ENCODE measurements at regions not wholly inside any gene's neighbourhood (a gene's known extent, or its start where the extent isn't known, plus 50 kb on each side); places are given as distances from the start of the nearest gene placed in this dataset.
"Not testable (repeated sequence)": the region's sequence is repeated elsewhere in the genome, so short reads cannot be mapped to it uniquely, and the experiment has no call there.

- in situ Hi-C loops (cut with MboI; ENCODE audit: low pct_unique_long_range_greater_than_20kb, low sequenced_read_pairs); DNase-seq: not testable (repeated sequence)
These were observed 443.2 kb upstream of the ZNF722 start for GRCh38 chr7:63555226-63555994.

GRCh38 chr7:63556223-63556622 is 442.4 kb upstream of the ZNF722 start:
- in situ Hi-C loops (cut with MboI; ENCODE audit: low pct_unique_long_range_greater_than_20kb, low sequenced_read_pairs); DNase-seq: not testable (repeated sequence)

GRCh38 chr7:63559016-63559415 is 439.6 kb upstream of the ZNF722 start:
- in situ Hi-C loops (cut with MboI; ENCODE audit: low pct_unique_long_range_greater_than_20kb, low sequenced_read_pairs); DNase-seq: not testable (repeated sequence)

GRCh38 chr7:63559826-63560465 is 438.7 kb upstream of the ZNF722 start:
- DNase-seq; in situ Hi-C loops (cut with MboI; ENCODE audit: low pct_unique_long_range_greater_than_20kb, low sequenced_read_pairs): not testable (repeated sequence)

- DNase-seq; in situ Hi-C loops (cut with MboI; ENCODE audit: low pct_unique_long_range_greater_than_20kb, low sequenced_read_pairs): not testable (repeated sequence)
These were observed 436.7 kb upstream of the ZNF722 start for GRCh38 chr7:63561911-63562310.

DNA sequence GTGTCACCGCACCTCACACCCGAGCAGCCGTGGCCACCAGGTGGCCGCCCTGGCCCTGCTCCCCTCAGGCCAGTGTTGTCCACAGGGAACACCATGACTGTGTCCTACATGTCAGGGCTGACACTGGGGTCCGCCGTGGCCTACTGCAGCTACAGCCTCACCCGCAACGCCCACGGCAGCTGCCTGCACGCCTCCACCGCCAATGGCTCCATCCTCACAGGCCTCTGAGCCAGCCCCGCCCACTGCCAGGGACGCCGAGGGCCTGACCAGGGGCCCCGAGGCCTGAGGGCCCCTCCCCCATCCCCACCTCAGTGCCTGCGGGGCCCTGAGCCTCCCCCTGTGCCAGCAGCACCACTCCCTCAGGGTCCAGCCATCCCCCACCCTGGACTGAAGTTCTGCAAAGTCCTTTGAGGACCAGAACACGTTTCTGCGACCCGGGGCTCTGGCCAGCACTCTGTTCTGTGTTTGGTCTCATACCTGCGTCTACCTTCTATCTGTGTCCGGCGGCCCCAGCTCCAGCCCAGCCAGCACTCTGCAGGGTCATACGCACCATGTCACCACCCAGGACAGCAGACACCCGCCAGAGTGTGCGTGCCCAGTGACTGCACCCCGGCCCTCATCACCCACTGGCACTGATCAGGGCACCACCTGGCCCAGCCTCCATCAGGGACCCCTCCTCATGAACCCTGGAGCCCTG is 436.1 kb upstream of the ZNF722 start:
- in situ Hi-C loops (cut with MboI; ENCODE audit: low pct_unique_long_range_greater_than_20kb, low sequenced_read_pairs); DNase-seq: not testable (repeated sequence)

DNA sequence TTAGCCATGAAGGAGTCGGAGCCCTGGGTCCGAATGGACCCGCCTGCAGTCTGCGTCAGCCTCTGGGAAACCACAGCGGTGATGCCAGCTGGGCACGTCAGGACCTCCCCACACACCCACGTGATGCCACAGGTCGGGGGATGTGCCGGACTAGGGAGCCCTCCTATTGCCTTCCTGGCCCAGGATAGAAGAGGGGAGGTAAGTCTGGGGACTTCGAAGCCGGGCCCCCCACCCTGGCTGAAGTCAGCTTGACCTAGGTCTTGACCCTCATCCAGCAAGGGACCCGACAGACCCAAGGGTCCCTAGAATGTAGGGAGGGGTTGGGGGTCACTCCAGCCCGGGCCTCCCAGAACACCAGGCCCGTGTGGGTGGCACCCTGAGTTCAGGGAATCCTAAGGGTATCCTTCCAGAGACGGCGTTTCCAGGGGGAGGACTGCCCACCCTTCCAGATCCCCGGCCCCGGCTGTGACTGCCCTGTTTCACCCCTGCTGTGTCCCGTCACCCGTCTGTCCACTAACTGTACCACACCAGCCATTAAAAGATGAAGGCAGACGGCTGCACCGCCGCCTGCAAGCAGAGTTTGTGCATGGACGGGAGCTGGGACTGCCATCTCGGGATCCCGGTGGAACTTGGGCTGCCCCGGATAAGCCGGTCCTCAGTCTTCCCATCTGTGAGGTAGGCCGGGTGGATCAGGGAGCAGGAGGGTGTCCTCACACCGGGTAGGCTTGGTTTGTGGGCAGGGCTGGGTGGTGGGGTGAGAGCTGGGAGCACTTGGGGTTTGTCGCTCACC is 435.3 kb upstream of the ZNF722 start:
- DNase-seq; in situ Hi-C loops (cut with MboI; ENCODE audit: low pct_unique_long_range_greater_than_20kb, low sequenced_read_pairs): not testable (repeated sequence)

DNA sequence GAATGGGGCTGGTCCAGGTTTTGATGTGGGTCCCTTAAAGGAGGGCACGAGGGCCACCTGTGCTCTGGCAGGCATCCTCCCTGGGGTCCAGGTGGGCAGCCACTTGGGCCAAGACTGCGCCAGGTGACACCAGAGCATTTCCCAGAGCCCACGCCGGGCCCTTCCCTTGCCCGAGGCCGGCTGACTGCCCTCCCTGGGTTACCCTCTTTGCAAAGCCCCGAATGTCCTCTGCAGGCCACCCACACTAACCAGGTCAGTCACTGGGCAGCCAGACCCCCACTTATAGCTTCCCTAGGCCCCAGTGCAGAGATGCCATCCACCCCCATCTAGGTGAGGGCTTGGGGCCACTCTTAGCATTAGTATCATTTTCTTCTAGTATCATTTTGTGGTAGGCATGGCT is 433.8 kb upstream of the ZNF722 start:
- in situ Hi-C loops (cut with MboI; ENCODE audit: low pct_unique_long_range_greater_than_20kb, low sequenced_read_pairs); DNase-seq: not testable (repeated sequence)

GRCh38 chr7:63566886-63567285 is 431.8 kb upstream of the ZNF722 start:
- in situ Hi-C loops (cut with MboI; ENCODE audit: low pct_unique_long_range_greater_than_20kb, low sequenced_read_pairs); DNase-seq: not testable (repeated sequence)

- in situ Hi-C loops (cut with MboI; ENCODE audit: low pct_unique_long_range_greater_than_20kb, low sequenced_read_pairs); DNase-seq: not testable (repeated sequence)
These were observed 431.0 kb upstream of the ZNF722 start for GRCh38 chr7:63567636-63568035.

DNA sequence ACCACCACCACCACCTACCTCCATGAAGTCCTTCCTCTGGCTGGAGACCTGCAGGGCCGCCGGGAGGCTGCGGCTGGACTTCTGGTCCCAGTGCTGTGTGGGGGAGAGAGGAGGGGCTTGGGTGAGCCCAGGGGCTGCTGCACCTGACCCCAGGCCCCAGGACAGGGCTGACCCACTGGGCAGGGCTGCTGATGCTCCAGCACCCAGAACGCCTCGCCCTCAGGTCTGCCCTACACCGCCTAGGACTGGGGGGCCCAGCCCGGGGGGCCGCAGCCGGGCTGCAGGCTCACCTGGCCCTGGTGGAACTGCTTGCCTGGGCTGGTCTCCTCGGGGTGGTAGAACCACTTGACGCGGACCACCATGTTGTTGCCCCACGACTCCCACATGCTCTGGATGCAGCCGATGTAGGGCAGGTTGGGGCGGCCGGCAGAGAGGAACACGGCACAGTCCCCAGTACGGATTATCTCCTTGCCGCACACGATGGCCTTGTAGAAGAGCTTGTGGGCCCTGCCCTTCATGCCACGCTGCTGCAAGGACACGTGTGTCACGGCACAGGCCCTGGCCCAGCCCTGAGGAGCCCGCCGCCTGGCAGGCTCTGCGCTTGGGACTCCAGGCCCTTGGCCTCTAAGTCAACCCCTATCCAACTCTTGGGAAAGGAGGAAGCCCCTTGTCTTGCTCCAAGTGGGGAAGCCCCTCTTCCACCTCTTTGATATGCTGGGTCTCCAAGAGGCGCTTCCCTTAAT is 429.9 kb upstream of the ZNF722 start:
- DNase-seq; in situ Hi-C loops (cut with MboI; ENCODE audit: low pct_unique_long_range_greater_than_20kb, low sequenced_read_pairs): not testable (repeated sequence)

DNA sequence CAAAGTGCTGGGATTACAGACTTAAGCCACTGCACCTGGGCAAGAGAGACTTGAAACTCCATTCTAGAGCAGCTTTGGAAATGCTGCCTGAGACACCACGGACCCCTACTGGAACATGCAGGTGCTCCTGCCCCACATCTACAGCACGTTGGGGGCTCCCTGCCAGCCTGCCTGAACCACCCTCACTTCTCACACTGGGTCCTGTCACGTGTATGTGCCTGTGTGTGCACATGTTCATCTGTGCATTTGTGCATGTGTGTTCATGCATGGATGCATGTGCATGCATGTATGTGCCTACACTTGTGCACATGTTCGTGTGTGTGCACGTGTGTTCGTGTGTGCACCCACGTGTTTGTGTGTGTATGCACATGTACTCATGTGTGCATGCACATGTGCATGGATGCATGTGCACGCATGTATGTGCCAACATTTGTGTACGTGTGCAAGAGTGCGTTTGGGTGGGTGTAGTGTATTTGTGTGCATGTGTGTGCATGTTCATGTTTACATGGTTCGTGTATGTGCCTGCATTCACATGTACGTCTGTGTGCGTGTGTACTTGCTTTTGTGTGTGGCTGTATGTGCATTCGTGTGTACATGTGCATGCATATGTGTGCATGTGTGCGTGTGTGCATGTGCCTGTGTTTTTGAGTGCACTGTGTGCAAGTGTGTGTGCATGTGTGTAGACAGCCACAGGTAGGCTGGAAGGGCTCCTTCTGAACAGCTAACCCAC is 428.1 kb upstream of the ZNF722 start:
- in situ Hi-C loops (cut with MboI; ENCODE audit: low pct_unique_long_range_greater_than_20kb, low sequenced_read_pairs); DNase-seq: not testable (repeated sequence)

DNA sequence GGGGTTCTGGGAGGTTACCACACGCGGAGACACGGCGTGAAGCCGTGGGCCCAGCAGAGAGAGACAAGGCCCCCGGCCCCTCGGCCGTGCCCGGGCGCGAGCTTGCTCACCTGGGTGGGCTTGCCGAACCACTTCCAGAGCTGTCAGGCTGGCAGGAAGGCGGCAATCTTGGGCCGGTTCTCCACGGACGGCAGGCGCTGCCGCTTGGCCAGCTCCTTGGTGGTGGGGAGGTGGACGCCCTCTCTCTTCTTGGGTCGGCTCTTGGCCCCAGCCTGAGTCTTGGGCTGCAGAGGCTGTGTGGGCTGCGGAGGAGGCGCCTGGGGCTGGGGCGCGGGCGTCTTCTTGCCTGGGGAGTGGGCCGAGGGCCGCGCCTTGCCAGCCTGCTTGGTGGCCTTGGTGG is 426.5 kb upstream of the ZNF722 start:
- DNase-seq; in situ Hi-C loops (cut with MboI; ENCODE audit: low pct_unique_long_range_greater_than_20kb, low sequenced_read_pairs): not testable (repeated sequence)

- in situ Hi-C loops (cut with MboI; ENCODE audit: low pct_unique_long_range_greater_than_20kb, low sequenced_read_pairs); DNase-seq: not testable (repeated sequence)
These were observed 425.7 kb upstream of the ZNF722 start for GRCh38 chr7:63572956-63573355.

GRCh38 chr7:63573412-63573811 is 425.2 kb upstream of the ZNF722 start:
- in situ Hi-C loops (cut with MboI; ENCODE audit: low pct_unique_long_range_greater_than_20kb, low sequenced_read_pairs); DNase-seq: not testable (repeated sequence)

DNA sequence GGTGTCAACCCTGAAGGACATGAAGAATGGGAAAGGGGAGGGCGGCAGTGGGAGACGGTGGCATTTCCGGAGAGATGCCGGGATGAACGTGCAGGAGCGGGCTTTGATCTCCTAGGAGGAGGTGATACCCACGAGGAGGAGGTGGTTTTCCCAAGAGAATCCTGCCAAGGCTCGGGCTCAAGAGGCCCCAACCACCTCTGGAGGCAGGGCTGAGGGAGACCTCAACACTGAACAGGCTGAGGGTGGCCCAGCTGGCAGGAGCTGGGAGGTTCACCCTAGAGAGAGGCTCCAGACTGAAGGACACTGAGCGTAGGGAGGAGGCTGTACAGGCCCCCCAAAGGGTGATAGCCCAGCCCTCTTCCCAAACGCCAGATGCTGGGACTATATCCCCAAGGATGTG is 422.2 kb upstream of the ZNF722 start:
- DNase-seq; in situ Hi-C loops (cut with MboI; ENCODE audit: low pct_unique_long_range_greater_than_20kb, low sequenced_read_pairs): not testable (repeated sequence)

- DNase-seq; in situ Hi-C loops (cut with MboI; ENCODE audit: low pct_unique_long_range_greater_than_20kb, low sequenced_read_pairs): not testable (repeated sequence)
These were observed 421.6 kb upstream of the ZNF722 start for GRCh38 chr7:63577066-63577465.

DNA sequence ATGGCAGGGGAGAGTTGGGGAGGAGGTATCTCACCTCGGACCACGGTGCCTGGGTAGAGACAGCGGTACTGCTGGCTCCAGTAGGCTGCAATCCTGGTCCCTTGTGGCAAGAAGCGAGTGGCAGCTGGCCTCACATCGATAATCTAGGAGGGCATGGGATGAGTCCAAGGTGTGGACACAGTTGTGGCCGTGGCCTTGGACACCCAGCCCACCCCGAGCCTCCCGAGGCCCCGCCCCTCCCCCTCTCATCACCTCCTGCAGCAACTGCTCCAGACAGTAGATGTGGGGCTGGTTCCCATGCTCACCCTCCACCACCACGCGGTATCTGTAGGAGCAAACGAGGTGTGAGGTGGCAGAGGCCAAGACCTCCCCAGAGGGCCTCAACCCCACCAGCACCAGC is 418.6 kb upstream of the ZNF722 start:
- in situ Hi-C loops (cut with MboI; ENCODE audit: low pct_unique_long_range_greater_than_20kb, low sequenced_read_pairs); DNase-seq: not testable (repeated sequence)
